GM18861 (cell line): ENCODE measurements at regions not wholly inside any gene's neighbourhood (a gene's known extent, or its start where the extent isn't known, plus 50 kb on each side); places are given as distances from the start of the nearest gene placed in this dataset.

Source experiments
- ATAC-seq: cut with Tn5 transposase; IDR thresholded peaks from one replicate; pipeline ENCODE4 v1.9.1; 2021; ENCODE audit not compliant: unreplicated experiment

GRCh38 chr13:72258340-72258981 lies 391.5 kb upstream of the DACH1 start:
- ATAC-seq = no peak

- no peak for ATAC-seq
Observed at GRCh38 chr13:72255908-72256307, 388.9 kb upstream of the DACH1 start.

GRCh38 chr13:72253754-72254153 lies 386.8 kb upstream of the DACH1 start:
- ATAC-seq = no peak

DNA sequence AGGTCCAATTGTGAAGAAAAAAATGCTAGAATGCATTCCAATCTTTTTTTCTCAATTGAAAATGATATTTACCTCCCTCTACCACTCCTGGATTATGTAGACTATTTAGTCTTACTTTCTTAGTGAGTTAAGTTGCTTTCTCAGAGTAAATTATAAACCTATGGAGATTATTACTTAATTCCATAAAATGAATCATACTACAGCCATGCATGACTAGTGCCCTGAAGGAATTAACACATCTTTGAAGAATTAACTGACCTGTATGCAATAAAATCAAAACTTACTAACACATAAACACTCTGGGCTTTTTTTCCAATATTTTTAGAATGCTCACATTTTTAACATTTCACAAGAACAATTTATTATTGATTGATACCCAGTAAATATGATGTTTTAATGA lies 379.4 kb upstream of the DACH1 start:
- no peak for ATAC-seq

DNA sequence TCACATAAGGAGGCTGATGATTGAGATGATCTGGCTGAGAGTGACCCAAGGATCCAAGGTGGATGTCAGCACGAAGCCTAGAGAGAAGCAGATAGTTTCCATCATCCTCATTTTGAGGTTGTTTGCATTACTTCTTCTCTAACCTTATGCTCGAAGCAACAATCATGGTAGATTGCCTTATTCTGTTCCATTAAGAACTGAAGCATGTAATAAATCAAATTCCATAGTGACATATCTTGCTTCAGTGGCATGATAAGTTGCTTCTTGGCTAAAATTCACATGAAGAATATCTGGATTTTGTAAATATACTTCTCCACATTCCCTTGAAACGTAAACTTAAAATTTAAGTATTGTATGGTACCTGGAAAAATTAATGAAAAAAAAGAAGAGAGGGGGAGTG lies 377.8 kb upstream of the DACH1 start:
- ATAC-seq = no peak

DNA sequence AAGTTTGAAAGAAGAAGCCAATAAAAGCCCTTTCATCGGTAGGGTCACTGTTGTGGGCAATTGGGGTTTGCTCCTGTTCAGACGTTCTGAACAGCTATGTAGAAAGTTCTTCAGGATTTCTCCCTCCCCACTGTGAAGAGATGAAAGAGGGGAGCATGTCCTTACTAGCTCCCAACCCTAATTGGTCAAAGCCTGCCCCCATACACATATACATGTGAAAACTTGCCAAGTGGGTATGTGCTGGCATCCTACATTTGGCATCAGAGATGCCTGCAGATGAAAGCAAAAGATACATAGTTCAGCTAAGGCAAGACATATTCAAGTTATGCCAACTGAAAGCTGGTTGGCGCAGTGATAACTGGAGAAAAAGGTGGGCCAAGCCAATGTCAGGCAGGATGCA lies 363.1 kb upstream of the DACH1 start:
- ATAC-seq = no peak

GRCh38 chr13:72229067-72229466 lies 362.1 kb upstream of the DACH1 start:
- no peak for ATAC-seq

DNA sequence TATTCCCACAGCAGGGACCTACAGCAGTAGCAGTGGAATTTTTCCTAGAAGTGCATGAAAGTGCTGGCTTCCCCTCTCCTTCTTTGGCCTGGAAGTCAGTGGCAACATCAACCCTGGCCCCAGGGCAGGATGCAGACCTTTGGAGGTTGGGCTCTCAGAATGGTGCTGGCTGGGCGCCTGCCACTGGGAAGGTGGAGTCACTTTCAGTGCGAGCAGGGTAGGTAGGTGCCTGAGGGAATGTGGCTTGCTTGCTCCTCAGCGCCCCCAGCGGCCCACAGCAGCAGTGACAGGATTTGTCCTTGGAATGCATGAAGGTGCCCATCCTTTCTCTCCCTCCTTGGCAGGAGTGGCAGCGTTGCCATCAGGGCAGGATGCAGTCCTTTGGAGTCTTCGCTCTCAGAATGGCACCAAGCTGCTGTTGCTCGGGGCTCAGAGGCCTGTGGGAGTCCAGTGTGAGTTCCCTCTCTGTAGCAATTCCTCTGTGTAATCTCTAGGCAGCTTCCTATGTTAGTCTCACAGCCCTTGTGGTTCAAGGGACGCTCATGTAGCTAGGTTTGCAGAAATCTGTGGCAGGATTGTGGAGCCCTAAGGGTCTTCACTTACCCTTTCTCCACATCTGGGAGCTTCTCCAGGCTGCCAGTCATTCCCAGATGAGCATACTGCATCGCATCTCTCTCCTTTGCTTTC lies 354.4 kb upstream of the DACH1 start:
- no peak for ATAC-seq

- ATAC-seq = no peak
Observed at GRCh38 chr13:72218966-72219365, 352.0 kb upstream of the DACH1 start.

- ATAC-seq = no peak
Observed at GRCh38 chr13:72217142-72217541, 350.1 kb upstream of the DACH1 start.

DNA sequence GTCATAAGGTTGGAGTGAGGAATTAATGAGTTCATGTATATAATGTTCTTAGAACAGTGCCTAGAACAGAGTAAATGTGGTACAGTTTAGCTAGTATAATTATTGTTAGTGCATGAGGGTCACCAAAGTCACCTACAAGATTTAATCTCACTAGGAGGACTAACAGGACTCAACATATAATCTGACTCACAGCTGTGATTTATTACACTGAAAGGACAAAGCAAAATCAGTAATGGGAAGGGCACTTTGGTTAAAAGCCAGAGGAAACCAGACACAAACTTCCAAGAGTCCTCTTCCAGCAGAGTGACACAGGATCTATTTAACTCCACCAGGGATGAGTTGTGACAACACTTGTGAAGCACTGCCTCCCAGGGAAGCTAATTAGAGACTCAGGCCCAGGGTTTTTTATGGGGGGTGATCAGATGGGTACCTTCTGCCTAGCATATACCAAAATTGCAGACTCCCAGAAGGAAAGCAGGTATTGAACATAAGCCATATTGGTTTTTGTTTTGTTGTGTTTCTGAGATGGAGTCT lies 341.2 kb upstream of the DACH1 start:
- no peak for ATAC-seq

GRCh38 chr13:72205773-72206172 lies 338.8 kb upstream of the DACH1 start:
- no peak for ATAC-seq

DNA sequence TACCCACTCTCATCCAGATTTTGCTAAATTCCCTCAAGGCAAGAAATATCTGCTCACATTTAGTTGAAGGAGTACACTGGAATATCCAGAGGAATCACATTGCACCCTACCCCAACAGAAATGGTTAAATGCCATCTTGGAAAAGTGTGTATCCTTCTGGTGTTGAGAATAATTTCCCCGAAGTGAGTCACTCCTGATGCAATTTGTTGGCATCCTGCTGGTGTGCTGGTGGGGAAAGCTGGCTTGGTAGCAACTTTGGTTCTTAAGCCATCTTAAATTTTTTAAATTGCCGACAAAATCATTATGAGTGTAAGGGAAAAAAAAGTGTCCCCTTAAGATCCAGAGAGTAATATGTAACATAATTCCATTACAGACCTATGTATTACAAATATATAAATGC lies 337.3 kb upstream of the DACH1 start:
- ATAC-seq = no peak

DNA sequence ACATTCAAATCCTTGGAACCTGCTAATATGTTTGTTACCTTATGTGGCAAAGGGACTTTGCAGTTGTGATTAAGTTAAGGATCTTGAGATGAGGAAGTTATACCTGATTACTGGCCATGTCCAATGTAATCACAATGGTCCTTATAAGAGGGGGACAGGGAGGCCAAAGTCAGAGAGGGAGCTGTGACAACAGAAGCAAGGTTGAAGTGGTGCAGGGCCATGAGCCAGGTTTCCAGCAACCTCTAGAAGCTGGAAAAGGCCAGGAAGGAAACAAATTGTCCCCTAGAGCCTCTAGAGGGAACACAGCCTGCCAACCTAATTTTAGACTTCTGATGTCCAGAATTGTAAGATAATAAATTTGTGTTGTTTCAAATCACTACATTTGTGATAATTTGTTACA lies 334.7 kb upstream of the DACH1 start:
- no peak for ATAC-seq

GRCh38 chr13:72199640-72200039 lies 332.6 kb upstream of the DACH1 start:
- ATAC-seq = no peak

DNA sequence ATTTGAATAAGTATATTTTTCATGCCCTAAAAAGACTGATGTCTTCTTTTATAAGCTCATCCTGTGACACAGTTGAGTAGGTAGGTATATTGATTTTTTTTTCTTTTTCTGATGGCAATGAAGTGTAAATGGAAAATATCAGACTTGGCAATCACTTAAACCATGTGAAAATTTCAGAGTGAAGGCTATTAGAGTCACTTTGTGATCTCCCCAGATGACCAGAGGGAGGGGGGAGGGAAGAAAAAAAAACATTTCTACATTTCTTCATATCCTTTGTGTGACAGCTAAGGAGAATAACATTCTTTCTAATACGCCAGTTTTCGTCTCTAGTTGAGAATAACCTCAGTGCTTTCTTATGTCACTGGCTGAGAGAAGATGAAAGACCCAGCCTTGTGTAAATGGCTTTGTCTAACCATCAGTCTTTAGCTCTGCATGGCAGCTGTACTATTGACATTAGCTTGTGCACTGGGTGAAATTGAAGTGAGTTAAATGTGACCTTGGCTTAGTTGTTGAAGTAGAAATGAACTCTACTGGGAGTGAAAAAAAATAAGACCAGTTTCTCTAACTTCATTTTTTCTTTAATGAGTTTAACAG lies 332.1 kb upstream of the DACH1 start:
- no peak for ATAC-seq

GRCh38 chr13:72198042-72198441 lies 331.0 kb upstream of the DACH1 start:
- ATAC-seq = no peak

- no peak for ATAC-seq
Observed at GRCh38 chr13:72195044-72195704, 328.2 kb upstream of the DACH1 start.

- no peak for ATAC-seq
Observed at GRCh38 chr13:72194523-72194922, 327.5 kb upstream of the DACH1 start.

DNA sequence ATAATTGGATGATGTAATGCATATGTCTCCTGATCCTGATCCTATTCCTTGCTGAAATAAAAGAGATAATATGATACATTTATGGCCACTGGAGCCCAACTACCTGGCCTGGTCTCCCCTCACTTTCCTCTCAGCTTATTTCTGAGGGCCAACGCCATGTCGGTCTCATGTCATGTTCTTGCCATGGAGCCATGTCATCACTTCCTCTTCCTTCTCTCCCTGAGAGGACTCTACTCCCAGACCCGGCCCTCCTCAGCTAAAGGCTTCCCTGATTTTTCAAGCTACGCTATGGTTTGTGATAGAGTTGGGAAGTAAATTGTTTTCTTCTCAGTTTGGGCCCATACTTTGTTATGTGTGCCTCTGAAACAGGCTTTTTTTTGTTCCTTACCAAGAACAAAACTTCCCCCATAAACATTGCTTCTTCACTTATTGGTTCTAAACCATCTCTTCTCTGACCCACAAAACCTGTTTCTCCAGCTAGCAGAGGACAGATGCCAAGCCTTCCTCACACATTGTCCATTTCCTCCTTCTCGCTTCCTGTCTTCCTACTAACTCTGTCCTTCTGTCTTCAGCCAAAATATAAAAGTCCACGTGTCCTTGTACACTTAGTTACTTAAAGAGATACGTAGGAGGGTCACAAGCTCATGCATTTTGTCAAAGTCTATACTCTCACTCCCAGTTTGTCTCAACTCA lies 319.9 kb upstream of the DACH1 start:
- ATAC-seq = no peak

- ATAC-seq = no peak
Observed at GRCh38 chr13:72185776-72186175, 318.8 kb upstream of the DACH1 start.
